Putamen (tissue), 1 donor: ENCODE measurements at regions not wholly inside any gene's neighbourhood (a gene's known extent, or its start where the extent isn't known, plus 50 kb on each side); places are given as distances from the start of the nearest gene placed in this dataset.
A peak's percentile ranks its signal among the peaks of the same experiment; 100 is the strongest.

Experiments
- DNase-seq: peaks from one replicate; pipeline ENCODE4 v3.0.0-alpha.2; 2016; ENCODE audit warnings: low spot score

DNA sequence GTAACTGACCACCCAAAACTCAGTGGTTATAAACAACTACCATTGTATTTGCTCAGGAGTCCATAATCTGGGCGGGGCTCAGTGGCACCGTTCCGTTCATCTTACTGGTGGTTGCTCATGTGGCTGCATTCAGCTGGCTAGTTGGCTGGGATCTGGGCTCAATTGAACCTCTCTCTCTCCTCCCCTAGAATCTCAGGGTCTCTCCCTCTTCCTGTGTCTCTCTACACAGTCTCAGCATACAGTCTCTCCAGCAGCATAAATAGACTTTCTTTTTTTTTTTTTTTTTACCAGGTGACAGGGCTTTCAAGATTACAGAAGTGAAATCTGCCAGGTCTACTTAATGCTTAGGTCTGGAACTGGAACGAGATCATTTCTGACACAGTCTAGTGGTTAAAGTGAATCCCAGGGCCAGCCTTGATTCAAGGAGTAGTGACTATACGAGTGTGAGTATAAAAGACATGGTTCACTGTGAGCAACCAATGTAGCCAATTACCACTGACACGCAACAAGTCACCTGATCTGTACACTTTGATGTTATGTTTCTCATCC is 193.7 kb upstream of the ESRRG start:
- no peak for DNase-seq

DNA sequence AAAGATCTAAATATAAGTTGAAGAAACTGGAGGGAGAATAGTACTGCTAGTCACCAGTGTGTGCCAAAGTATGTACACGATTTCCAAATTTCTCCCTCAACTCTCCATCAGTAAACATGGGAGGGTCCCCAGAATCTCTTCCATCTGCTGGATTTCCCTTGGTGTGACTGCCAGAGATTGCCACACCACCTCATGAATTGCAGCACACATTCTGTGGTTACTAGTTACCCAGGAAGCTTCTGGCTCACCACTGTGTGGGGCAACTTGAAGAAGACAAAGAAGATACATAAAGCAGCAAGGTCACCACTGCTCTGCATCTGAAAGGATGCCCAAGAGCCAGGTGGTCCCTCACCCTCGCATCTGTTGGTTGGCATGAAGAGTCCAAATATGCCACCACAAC is 191.7 kb upstream of the ESRRG start:
- no peak for DNase-seq

DNA sequence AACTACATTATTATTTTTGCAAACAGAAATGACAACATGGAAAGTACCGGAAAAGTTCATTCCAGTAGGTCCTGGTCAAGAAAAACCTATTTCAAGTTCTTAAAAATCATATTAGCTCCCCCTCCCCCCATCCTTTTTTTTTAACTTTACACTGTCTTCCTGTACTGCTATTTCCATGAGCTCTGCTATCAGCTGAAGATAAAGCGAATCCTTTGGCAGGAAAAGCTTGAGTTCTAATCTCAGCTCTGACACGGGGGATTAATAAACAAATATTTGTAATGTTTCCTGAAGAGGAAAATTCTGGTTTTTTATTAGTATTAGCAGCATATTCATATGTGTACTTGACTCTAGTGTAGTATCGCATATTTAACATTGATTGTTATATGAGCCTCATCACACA is 190.7 kb upstream of the ESRRG start:
- DNase-seq, result no peak

DNA sequence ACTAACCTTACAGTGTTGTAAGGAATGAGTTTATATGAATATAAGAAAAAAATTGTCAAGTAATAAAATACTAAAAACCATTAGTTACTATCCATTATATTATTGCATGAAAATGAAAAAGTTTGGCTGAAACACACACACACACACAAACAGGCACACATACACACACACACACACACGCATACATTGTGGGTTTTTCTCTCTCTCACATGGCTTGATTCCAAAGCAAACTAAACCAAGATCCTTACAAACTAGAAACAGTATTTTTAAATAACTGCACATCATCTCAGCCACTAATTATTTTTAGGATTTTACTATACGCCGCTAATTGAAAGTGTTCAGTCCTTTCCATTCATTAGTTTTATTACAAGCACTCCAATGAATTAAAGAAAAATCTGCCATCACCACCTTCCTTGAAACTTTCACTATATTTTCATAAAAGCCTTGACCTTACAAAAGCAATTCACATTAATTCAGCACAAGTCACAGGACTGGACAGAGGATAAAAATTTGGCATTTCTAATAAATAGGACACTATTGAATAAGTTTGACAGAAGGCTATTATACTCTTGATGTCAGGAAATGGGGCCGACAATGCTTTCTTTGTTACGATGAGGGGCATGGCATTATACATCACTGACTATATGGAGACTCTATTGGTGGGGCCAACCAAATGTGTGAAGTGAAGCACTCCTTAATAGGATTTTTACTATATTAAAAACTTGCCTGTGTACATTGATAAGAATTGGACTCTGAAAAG is 187.0 kb upstream of the ESRRG start:
- peak; percentile 84 for DNase-seq

GRCh38 chr1:216908126-216908525 is 184.9 kb upstream of the ESRRG start:
- no peak for DNase-seq

DNA sequence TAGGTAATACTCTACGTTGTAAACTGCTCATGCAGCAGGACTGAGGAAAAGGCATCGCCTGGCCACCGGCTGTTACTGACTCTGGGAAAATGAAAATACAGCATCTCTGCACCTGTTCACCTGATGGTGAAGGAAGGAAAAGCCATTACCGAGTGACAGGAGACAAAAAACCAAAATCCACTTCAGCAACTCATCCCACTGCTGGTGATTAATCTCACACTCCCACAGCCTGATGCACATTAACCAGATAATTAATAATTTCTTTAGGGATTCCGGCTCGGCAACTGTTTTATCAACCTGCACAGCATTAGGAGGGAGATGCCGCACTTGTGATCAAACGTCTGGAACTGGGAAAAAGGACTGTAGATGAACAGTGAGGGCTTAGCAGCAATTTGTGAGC is 183.9 kb upstream of the ESRRG start:
- DNase-seq, result no peak

- DNase-seq, result no peak
Observed at GRCh38 chr1:216905781-216906180, 182.6 kb upstream of the ESRRG start.

DNA sequence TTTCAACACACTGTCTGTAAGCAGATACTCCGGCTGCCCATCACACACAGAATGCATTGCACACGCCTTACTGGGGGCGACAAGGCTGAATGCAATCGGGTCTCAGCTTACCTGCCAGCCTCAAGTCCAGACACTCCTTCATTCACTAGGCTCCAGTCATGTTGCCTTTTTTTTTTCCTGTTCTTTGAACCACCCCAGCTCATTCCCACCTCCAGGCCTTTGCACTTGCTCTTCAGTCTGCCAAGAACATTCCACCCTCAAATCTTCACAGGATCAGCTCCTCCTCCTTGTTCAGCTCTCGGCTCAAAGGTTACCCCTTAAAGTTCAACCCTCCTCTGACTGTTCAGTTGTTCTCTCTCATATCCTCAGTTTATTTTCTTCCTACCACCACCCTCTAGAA is 181.9 kb upstream of the ESRRG start:
- no peak for DNase-seq

DNA sequence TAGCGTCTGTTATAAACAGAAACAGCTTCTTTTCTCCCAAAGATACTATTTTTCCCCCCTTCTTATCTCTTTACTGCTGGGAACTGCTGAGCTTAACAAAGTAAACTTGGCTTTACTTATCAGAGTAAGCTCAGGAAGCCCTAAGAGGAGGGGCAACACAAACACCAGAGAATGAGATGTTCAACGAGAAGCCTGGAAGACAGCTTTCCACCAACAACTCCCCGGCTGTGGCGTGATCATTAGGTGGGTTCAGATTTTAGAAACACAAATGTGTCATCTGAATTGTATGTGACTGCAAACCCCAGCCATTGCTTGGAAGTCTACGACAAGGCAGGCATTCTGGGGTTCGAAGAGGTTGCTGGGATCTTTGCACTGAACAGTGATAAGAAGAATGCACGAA is 181.2 kb upstream of the ESRRG start:
- DNase-seq, result no peak

DNA sequence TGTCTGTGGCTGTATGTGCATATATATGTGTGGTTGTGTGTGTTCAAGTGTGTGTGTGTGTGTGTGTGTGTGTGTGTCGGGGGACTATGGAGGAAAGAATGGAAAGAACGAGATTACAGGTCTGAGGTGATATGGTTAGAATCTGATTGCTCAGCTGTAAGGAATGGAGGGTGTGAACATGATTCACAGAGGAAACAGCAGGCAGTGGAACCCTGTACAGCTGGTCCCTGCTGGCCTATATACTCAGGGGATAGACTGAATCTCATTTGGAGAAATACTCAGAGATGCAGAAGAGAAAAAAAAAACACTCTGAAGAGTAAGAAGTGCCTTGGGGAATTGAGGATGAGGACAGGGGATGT is 180.1 kb upstream of the ESRRG start:
- no peak for DNase-seq

- DNase-seq, result peak; percentile 71
Observed at GRCh38 chr1:216902669-216903381, 179.6 kb upstream of the ESRRG start.

DNA sequence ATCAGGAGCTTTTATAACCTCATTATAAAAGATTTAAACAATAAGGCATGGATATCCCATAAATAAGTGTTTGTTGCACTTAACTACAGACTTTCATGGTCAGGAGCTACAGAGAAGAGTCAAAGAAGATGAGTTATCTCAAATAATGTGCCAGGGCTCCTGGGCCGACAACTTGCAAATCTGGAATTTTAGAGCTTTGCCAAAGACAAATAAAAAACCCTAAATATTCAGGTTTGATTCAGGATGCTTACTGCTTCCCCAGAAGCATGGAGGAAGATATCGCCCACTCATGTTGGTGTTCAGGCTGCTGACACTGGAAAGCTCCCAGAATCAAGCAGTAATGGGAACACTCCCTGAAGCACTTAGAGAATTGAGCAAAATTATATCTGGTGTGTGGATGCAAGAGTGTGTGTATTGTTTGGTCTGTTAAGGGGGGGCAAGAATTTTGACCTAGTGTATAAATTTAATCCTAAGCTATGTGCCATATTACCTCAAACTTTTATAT is 176.9 kb upstream of the ESRRG start:
- no peak for DNase-seq

- DNase-seq, result no peak
Observed at GRCh38 chr1:216898801-216899200, 175.6 kb upstream of the ESRRG start.

GRCh38 chr1:216896146-216896545 is 172.9 kb upstream of the ESRRG start:
- DNase-seq, result no peak

DNA sequence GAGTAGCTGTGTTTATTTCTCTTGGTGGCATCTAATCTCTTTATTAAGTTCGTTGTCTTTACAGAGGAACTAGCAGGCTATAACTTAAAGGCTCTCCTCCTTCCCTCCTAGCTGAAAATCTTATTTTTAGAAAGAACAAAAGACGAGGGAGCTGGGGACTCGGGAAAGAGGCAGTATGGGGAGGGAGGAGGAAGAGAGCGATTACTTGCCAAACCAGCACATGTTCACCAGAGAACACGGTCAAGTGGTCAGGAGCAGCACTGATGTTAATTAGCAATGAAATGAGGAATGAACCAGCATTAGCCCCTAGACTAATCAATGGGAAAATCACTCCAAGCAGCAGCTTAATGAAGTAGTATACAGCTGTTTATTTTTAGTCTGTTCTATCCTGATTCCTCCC is 171.3 kb upstream of the ESRRG start:
- no peak for DNase-seq

DNA sequence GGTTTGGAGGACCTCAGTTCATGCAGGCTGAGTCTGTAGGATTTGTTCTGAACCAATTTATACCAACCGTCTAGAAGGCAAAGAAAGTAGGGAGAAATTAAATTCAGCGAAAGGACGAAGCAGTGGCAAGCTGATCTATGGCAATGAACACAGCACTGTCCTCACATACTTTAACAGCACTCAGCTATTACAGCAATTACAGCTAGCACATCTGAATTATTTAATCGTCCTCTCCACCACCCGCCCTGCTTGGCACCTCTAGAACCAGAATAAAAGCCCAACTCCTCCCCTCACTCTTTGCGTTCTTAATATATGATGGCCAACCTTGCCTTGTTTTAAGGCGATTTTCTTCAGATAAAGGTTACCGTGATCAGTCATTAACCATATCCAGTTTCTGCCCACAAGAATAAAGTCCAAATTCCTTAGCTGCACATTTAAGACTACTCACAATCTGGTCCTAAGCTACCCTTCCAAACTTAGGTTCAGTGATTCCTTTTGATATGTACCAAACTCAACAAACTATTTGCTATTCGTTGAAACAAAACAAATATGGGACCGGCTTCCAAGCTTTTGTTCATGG is 169.4 kb upstream of the ESRRG start:
- no peak for DNase-seq

- no peak for DNase-seq
Observed at GRCh38 chr1:216890871-216891270, 167.6 kb upstream of the ESRRG start.

DNA sequence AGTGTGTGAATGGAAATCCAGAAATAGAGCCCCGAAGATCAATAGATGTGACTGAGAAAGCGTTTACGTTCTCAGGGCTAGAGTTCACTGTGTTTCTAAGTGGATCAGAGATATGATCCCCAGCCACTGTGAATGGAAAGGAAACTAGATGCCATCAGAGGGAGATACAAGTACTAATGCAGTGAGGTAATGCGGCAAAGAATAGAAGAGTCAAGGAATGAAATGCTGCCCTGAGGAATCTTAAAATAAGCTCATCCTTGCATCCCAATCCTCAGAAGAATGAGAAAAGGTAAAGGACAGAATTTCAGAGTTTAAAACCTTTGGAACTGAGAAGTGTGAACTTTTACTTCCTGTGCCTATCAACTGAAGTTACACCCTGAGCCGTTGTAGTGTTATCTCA is 165.5 kb upstream of the ESRRG start:
- no peak for DNase-seq

- no peak for DNase-seq
Observed at GRCh38 chr1:216887032-216887431, 163.8 kb upstream of the ESRRG start.

DNA sequence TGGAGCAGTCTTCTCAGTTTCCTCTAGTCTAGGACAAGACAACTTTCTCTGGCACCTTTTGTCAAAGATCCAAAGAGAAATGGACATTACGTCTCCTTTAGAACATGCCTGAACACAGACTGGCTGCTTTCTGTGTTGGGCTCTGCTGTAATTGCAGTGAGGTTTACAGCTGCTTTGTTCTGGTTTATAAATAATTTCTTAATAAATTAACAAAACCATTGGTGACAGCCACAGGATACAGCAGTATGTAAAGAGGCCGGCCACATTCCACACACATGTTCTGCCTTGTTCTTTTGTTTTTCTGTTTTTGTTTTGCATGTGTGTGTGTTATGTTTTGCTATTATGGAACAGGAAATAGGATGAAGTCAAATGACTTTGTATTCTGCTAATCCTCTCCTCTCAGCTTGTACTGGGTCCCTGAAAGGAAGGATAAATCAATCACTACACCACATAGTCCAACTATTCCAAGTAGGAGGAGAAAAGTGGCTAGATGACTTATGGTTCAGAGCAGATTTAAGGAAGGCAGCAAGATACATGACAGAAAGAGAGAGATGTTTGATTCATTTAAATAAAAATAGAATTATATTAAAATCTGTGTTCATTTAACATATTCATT is 161.5 kb upstream of the ESRRG start:
- no peak for DNase-seq

DNA sequence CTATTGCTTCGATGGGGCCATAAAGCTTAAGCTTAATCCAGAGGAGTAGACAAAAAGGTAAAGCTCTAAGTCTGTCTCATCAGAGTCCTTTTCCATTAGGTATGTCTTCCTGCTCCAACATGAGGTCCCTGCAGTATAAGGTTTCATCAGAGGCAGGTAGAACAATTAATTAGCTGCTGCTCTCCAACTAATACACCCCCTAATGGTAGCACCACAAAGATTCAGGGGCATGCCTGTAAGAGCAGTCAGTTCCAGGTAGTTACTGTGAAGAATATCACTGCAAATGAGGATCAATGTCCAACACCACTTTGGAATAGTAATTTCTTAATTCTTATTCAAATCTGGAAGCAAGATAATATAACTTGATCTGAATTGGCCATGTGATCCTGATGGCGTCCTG is 160.3 kb upstream of the ESRRG start:
- DNase-seq, result no peak

GRCh38 chr1:216881695-216882094 is 158.5 kb upstream of the ESRRG start:
- no peak for DNase-seq

DNA sequence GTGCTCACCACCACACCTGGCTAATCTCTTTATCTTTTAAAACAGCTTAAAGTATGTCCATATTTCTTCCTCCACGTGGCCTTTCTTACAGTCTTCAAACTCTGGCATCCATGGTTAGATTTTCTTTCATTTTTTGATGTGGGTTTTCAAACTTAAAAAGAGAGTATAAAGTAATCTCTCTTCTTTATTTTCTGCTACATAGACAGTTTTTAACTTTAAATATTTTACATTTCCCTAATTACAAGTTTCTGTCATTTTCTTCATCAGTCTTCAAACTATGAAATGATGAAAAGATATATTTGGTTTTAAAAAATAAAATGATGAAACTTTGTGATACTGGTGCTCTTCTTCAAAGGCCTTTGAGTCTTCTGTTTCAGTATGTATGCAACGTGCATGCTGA is 143.5 kb upstream of the ESRRG start:
- no peak for DNase-seq
